EL (cell line): ENCODE measurements at regions not wholly inside any gene's neighbourhood (a gene's known extent, or its start where the extent isn't known, plus 50 kb on each side); places are given as distances from the start of the nearest gene placed in this dataset.
A peak's percentile ranks its signal among the peaks of the same experiment; 100 is the strongest.
"Not testable (repeated sequence)": the region's sequence is repeated elsewhere in the genome, so short reads cannot be mapped to it uniquely, and the experiment has no call there.

ENCODE experiments used
- DNase-seq: peaks from one replicate; pipeline ENCODE4 v3.0.0-alpha.2; 2016

DNA sequence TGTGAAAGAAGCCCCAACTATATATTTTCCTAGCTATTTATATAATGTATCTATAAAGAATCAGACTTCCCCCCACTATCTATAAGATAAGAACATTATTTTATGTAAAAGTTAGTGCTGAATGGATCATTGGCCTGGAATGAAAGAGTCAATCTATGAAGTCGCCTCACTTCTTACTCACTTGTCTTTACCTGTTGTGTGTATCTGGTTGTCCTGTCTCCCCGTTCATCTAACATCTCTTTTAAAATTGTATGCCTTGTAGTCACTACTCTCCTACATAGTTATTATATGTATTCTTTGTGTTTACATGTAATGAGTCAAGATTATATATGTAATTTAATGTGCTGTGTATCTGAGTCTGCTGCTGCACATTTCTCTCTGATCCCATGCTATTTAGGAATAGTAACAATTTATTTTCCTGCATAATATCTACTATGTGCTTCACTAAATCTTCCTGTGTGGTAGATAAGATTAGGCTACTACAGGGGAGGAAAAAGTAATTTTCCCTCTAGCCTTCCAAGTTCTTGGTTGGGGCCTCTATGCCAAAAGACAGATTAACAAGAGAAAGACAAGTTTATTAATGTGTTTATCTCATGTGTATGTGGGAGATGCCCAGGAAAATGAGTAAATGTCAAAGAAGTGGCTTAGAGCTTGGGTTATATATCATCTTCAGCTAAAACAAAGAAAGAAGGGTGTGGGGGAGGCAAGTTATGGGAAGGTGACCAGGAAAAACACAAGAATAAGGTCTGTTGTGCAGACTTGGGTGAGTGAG is 77.6 kb upstream of the FRMPD4 start:
- DNase-seq, result no peak

DNA sequence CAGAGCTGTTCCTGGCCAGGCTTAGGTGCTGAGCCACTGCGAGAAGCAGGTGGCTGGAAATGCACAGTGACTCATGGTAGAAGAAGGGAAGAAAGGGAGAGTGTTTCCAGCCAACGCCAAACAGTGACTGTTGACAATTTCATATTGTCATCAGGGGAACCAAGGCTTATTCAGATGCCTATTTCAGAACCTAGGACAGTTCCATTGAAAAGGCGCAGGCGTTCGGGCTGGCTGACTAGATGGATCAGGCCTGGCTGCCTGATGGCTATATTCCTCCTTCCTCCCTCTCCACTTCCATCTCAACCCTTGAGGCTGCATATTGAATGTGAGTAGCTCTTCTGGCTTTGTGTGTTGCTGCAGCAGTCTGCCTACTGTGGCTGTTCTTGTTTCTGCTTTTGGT is 73.0 kb upstream of the FRMPD4 start:
- DNase-seq, result peak; percentile 30

- no peak for DNase-seq
Observed at GRCh38 chrX:12076046-12076445, 62.2 kb upstream of the FRMPD4 start.

DNA sequence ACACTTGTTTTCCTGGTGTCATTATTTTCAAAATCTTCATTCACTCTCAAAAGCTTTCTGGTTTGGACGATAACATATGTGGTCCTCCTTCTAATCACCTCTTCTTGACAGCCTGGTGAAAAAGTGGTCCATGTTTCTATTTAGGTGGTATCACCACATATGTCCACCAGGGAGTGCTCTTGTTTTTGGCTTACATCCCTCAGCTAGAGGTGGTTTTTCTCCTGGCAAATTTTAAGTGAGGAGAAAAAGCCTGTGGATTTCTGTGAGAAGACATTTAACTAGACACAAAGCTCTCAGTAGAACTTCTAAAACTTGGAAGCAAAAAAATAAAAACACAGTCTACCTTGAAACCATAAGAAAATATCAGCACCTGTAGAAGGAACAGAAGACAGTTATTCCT is 58.0 kb upstream of the FRMPD4 start:
- DNase-seq, result peak; percentile 48

GRCh38 chrX:12082959-12083358 is 55.3 kb upstream of the FRMPD4 start:
- DNase-seq, result not testable (repeated sequence)
